Gastrocnemius medialis (tissue), 4 donors: ENCODE measurements at regions not wholly inside any gene's neighbourhood (a gene's known extent, or its start where the extent isn't known, plus 50 kb on each side); places are given as distances from the start of the nearest gene placed in this dataset.

Experiments used
- CTCF ChIP-seq, 5 experiments: fragments of 450-650 bp in 3 of 5; fragments of 200-600 bp in 2 of 5; sonication (generic) in 2 of 5; IDR thresholded peaks in 4 of 5; conservative IDR thresholded peaks in 1 of 5; 1 replicate in 4 of 5; 2 replicates in 1 of 5; pipeline ENCODE4 v1.5.1; 2016 to 2019; ENCODE audit warnings: antibody characterized with exemption in 5 of 5, mild to moderate bottlenecking in 3 of 5, moderate library complexity in 3 of 5
- POLR2A ChIP-seq, 2 donors: fragments of 450-650 bp; IDR thresholded peaks; one replicate each; pipeline ENCODE4 v1.6.1; 2017; ENCODE audit warnings: antibody characterized with exemption in 2 of 2, mild to moderate bottlenecking in 2 of 2, moderate library complexity in 2 of 2

GRCh38 chr10:55629793-55630490, 731.1 kb downstream of the ZWINT start:
- TF ChIP-seq CTCF (IDR thresholded peaks at IDR 0.05 in 4 of 5, conservative IDR thresholded peaks at IDR 0.05 in 1 of 5) (peak in 1 of 5 experiments; percentile 17), POLR2A (IDR thresholded peaks at IDR 0.05) (no peak)
